ENCODE measurements at regions not wholly inside any gene's neighbourhood (a gene's known extent, or its start where the extent isn't known, plus 50 kb on each side); places are given as distances from the start of the nearest gene placed in this dataset.
A peak's percentile ranks its signal among the peaks of the same experiment; 100 is the strongest.

DNA sequence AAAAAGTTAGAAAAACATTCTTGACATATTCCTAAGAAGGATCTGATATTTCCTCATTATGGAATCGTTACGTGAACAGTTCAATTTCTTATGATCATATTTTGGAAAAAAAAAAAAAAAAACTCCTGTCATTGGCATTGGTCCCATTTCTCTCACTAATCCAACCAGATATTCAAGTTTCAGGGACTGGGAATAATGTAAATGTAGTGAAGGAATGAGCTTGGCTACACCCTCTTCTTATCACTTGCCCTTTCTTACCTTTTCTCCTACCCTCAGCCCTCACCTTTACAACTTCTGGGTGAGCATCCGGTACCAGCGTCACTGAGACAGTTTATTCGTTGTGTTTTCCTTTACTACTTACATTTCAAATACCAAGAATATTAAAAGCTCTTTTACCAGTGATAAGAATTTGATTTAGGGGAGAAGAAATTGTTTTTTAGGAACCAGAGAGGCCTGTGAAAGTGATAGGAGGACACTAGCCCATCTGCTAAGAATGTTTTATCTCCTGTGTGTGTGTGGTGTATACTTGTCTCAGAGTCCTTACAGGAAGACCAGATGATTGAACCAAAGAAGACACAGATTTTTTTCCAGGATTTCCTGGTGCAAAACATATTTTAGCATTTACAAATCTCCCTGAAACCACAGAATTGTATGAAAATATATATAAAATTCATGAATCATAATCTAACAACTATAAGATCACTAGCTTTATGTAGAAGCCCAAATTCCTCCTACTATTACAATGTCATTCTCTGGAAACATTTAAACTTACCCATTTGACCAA, 946.7 kb downstream of the ZPLD1 start:
- DNase-seq = no peak

DNA sequence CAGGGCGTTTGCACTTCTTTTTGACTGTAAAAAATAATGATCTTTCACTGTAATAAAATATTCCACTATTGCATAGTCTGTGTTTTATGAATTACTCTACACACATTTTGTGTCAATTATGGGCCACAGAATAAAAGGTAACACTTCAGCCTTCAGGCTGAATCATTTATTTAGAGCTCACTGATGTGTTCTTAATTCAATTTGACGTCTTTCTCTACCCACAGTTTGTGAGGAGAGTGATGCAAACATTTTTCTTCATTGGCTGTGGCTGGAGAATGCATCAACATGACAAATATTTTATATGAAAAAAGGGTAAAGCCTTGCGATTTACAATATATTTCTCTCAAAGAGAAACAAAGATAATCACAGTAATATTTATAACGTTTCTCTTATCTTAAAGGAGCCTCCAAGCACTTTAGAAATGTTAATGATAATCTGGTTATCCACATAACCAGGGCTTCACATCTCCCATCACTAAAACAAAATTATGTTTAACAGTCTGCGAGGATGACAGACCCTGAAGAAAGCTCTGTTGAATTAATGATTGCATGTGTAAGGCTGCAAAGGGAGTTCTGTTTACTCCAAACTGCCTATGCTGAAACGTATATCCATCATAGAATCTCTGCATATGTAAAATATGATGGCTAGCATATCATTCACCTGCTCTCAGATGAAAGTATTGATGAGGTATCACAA, 951.3 kb downstream of the ZPLD1 start:
- DNase-seq = no peak

DNA sequence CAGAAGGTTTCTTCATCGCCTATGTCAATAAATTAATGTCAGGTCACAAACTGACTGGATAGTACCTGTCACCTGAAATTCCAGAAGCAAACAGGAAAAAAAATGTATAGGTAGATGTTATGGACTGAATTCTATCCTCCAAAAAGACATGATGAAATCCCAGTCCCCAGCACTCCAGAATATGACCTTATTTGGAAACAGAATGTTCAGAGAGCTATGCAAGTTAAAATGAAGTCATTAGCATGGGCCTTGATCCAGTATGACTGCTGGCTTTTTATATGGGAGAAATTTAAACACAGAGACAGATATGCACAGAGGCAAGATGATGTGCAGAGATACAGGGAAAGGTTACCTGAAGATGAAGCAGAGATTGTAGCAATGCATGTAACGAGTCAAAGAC, 953.4 kb downstream of the ZPLD1 start:
- no peak for DNase-seq

DNA sequence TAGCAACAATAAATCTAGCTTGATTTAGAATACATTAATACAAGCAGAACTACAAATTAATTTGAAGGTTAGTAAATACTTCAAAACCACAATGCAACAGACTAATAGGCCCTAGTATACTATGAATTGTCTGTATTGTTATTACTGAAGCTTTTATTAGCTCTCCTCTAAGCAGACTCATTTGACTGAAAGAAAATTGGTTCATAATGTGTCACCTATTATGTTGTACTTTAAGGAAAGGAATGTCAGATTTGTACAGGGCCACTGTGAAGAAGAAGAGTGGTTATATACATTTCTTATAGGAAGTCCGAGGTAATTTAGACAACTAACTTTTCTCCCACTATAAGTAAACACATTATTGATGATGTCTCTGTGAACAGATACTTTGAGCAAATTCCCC, 954.5 kb downstream of the ZPLD1 start:
- DNase-seq = no peak

DNA sequence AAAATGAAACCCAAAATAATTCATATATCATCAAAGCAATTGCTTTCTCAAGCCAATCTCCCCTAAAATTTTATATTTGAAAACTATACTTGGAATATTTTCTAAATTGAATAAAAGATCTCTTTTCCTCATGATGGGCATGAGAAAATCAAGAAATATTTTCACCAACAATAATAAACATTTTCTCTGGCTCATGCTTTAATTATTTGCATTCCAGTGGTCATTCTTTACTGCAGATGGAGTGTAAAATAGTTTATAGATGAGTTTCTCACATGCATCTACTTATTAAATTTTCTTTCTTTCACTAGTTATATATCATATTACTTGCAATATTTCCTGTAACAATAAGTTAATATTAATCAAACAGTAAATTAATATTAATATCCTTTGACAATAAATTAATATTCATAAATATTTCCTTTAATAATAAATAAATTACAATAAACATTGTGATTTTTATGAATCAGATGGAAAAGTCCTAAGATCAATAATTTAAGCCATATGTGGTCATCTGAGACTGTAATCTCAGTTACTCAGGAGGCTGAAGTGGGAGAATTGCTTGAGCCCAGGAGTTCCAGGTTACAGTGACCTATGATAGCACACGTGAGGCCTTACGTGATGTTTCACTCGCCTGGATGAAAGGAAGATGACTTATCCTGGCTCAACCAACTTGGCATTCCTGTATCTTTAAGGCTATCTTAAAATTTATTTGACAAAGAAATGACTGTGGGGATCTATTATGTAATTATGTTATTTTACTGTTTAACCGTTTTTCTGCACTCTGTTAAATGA, 958.8 kb downstream of the ZPLD1 start:
- no peak for DNase-seq

DNA sequence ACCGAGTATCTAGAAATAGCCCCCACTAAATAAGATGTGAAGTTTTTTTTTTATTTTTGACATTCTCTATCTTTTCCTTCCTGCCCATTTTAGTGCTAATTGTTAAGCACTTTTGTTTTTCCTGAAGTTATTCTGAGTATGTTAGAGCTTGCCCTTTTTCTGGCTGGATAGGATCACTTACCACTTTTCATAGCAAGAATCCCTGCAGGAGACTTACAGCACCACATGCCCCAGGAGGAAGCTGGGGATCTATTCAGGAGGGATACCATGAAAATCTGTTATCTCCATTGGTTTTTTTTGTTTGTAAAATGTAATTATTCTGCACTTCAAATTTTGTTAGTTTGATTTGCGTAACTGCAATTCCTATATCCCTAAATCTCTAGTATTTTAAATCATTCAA, 968.4 kb downstream of the ZPLD1 start:
- DNase-seq = no peak

DNA sequence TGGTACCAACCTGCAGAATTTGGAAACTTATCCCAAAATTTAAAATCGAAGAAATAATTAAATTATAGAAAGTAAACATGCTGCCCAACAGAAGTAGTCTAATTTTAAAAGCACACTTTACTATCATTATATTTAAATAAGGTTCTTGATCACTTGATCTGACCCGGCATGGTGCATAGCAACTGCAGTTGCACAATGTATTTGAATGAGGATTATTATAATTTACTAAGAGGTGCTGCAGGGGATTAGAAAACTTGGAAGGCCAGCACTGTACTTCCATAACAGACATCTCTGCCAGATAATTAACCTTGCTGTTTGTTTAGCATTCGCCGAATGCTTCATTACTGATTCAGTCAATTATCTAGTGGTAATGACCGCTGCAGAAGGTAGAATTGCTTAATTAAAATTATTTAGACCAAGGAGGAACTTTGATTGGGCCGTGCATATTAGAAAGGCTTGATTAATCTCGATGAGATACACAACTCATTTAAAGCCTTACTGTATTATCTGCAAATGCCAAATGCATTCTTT, 971.6 kb downstream of the ZPLD1 start:
- no peak for DNase-seq

DNA sequence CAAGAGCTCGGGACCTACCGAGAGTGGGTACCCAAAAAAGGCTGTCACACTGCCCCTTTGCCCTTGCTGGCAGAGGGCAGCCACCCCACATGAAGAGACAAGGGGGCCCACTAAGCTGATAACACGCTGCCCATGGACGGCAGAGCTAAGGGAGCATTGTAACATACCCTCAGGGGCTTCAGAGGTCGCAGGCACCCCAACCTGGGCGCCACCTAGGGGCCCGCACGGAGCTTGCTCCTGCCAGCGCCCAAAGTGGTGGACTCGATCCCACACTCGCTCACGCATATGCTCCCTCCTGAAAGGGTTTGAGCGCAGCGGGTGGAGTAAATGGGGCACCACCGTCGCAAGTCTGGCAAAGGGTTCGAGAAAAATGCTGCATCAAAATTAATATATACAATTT, 975.4 kb downstream of the ZPLD1 start:
- DNase-seq = no peak

DNA sequence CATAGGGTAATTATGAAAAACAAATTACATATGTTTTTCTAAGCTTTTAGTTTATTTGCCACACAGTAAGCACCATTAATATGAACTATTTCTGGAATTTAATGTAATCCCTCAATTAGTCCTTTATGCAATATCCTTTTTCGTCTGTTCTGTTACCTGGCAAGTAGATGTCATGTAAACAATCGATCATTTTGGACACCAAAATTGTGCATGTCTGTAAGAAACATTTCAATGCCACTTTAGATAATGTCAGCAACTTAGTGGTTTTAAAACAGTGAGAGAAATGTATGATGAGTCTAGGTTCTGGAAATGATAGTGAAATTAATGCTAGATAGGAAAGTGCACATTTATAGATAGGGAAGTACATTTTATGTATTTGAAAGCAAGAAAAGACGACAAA, 986.6 kb downstream of the ZPLD1 start:
- no peak for DNase-seq

DNA sequence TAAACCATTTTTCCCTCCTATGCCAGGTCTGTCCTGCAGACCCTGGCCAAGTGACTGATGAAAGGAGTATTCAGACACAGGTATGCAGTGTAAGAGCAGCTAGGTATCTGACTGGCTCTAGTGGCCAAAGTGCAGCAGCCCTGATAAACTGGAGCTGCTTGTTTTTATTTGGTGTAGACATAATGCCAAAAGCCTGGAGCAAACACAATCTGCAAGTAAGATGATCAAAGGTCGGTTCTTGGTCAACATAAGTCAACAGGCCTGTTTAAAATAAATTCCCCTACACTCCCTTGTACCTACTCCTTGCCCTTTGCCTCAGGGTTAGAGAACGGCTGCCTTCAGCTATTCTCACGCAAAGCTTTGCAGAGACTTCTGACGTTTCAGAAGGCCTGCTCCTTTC, 1003.1 kb downstream of the ZPLD1 start:
- no peak for DNase-seq

DNA sequence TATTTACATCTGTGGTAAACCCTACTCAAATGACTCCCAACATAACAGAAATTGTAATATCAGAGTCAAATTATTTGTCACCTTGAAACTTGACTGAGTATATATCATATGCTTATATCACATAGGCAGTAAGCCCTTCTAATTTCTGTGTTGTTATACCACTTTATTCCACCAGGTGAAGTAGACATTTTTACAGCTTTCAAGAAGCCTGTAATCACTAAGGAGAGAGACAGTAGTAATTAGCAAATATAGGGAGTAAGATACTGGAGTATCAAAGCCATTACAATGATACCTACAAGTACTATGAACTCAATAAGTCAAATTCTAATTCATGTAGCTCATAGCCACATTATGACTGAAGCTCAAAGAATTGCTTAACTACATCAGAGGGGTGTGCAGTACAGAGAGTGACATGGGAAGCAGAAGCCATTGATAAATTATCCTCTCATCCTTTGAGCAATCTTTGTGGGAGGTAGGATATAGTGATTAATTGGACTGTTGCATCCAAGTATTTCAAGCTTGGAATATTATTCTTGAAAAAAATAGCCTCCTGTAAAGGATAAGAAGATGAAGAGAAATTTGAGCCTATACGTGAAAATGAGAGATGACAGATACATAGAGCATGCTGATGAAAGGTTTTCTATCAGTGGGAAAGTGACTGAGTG, 1005.9 kb downstream of the ZPLD1 start:
- peak; percentile 16 for DNase-seq

DNA sequence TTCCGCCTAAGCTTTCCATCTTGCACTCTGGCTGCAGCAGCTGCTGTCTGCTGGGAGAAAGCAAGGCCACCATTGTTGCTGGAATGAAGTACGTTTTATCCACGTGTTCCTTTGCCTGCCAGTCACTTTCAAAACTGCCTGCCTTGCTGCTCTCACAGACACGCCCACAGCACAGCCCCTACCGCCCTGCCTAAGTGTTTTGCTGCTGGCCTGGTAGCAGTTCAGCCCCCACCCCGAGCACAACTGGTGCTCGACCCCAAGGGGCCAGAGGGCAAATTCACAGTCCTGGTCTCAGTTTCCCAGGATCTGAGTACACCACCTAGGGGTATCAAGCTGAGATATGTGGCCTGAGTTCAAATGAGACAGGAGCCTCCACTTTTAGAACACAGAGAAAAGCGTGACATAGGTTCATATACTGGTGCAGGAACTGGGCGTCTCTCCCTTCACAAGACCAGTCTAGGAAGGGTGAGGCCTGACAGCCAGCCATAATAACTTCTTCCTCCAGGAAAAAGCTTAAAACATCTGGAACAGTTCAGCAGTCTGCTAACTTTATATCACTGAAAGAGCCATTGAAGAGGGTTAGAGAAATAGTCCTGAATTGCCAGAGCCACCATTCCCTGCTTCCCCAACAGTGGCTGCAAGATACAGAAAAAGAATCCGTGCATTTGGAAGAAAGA, 1012.3 kb downstream of the ZPLD1 start:
- no peak for DNase-seq

DNA sequence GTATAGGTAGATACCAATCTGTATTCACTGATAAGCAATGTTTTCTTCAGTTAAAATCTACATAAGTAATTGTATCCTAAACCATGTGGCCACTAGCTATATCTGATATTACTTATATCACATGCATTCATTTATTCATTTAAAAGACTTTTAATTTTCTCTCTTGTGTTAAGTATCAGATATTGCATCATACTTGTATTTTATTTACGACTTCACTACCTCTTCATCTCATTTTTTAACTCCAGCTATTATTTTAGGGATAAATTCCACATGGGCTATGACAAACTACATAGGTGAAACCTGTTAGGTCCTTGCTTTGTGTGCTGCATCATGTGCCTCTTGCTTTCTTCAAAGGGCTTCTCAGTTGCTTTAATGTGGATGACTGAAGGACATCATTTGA, 1018.3 kb downstream of the ZPLD1 start:
- no peak for DNase-seq

DNA sequence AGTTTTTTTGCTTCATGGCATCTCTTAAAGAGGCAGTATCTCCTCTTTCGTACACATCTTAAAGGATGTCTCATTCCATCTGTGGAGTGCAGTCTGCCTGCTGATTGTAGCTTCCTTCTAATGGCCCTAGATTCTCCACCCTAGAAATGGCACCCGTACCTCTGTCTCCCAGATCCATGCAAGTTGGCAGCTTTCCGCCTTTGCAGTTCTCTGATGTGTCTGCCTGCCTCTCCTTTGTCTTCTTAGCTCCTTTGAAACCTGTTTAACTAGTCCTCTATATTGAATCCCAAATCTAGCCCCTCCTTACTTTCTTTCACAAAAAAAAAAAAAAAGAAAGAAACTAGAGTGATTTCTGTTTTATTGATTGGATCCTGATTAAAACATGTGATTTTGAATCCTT, 1025.0 kb downstream of the ZPLD1 start:
- no peak for DNase-seq

DNA sequence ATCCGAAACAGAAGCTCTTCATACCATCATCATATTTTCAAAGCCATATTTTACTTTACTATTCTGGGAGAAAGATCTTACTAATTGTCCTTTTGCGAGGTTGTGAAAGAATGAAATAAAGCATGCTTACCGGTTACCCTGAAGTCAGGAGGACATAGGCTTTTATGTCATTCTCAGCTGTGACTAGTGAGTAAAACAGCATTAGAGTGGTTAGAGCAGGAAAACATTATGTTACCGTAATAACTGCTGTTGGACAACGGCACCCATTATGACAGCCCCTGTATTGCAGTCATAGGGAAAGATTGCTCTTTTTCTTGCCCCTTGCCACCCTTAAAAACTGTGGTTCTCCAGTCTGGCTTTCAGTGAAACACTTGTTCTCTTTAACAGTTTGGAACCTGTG, 1035.7 kb downstream of the ZPLD1 start:
- DNase-seq = no peak

DNA sequence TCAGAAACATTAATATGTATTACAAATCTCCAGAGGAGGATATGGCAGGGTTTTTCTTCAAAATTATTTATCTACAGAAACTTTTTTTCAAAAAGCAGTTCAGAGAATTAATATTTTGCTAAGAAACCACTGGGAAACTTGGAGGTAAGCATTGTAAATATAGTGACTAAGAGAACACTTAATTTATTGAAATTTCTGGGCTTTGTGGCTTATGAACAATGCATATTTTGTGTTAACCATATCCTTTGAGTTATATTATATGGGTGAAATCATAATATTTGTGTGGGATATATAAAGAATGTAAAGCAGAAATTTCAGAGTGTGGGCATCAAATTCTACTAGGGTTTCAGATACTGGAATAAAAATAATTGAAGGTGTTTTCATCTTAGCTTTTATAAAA, 1059.2 kb downstream of the ZPLD1 start:
- no peak for DNase-seq

DNA sequence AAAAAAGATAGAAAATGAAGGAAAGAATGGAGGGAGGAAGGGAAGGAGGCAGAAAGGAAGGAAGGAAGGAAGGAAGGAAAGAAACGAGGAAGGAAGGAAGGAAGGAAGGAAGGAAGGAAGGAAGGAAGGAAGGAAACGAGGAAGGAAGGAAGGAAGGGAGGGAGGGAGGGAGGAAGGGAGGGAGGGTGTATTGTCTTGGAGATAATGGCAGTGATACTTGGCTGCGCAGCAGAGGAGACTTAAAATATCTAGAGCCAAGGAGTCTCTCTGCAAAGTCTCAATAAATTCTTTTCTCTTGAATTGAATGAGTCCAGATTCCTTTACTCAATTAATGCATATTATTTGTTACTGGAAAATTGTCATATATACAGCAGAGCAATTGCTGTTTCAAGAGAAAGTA, 1059.7 kb downstream of the ZPLD1 start:
- no peak for DNase-seq

DNA sequence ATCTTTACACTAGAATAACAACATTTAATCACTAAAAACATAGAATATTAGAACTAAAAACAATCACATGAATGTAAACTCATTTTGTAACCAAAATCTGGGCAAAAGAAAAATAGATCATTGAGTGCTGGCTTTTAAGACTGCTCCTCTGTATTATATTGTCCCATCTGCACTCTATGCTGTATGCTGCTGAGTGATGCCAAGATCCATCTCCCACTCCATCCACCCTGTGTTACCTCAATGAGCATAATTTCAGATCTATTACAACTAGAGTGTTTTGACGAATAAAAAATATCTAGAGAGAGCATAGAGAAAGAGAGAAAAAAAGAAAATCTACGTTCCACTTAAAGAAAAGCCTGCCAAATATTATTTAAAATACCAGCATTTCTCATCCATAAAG, 1060.4 kb downstream of the ZPLD1 start:
- DNase-seq = no peak

DNA sequence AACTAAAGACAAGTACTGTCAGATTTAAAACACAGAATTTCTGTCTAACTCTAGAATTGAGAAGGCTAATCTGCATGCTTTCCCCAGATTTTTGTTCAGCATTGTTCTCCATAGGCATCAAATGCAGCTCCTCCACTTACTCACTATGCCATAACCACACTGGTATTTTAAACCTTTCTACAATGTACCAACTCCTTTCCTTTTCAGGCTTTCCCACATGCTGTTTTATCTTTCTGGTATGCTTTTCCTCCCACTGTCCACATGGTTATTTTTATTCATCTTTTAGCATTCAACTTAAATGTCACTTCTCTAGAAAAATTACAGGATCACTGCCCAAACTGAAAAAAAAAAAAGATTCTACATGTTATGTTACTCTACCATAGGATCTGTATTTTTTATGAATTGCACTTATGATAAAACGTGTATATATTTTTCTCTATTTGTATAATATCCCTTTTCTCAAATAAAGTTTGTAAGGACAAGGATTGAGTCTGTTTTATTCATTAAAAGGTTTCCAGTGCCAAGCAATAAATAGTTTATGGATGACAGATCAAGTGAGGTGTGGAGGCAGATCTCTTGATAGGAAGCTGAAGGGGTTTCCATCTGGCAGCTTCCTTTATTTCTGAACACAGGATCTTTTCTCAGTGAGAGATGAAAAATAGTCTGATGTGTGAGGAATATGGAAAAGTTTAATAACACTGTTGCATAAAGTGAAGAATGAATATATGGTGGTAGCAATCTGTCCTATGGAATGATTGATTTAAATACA, 1064.5 kb downstream of the ZPLD1 start:
- no peak for DNase-seq

DNA sequence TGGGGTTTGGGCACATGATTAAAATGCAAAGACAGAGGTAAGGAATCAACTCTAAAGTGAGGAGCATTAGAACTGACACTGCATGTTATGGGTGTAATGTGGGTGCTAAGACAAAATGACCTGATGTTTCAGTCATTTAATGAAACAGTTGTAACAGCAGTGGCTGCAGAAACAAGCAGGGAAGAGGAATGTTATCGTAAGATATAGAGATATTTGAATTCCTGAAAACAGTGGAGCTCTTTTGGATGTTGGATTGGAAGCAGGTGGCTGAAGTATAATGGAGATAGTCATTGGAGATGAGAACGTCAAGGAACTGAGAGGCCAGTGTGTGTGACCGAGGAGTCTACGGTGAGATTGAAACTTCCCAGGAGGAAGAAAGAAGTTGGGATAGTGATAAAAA, 1065.2 kb downstream of the ZPLD1 start:
- no peak for DNase-seq

DNA sequence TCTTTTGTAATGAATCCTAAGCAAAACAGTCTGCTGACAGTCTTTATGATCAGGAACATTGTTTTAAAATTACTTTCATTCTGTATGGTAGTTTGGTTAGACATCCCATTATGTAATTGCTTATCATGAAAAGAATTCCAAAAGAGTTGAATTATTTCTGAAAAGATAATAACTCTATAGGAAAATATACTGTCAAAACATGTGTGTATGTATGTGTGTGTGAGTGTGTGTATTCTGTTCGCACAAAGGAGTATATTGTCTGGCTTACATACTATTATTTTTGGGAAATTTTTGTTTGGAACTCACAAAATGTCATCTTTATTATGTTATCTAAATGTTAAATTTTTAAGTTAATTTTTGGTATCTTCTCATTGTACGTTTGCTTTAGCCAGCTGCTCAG, 1075.9 kb downstream of the ZPLD1 start:
- no peak for DNase-seq

DNA sequence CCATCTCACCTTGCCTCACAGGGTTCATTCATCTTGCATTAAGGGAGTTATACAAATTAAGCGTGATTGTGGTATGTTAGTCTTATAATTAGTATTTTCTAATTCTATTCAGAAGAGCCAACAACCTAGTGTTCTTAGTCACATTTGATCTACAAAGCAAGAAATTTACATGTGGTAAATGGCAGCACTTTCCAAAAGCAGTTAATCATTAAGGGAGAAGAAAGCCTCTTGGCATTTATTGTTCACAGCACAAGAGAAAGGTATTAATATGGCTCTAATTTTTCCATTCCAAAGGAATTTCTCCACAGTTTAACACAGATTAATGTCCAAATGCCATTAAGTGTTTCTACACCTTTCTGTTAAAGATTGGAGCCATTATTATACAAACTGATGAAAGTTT, 1077.1 kb downstream of the ZPLD1 start:
- no peak for DNase-seq
